NB4 (cell line): ENCODE measurements at regions not wholly inside any gene's neighbourhood (a gene's known extent, or its start where the extent isn't known, plus 50 kb on each side); places are given as distances from the start of the nearest gene placed in this dataset.

Experiments used
- POLR2A ChIP-seq: IDR thresholded peaks from 2 replicates; pipeline ENCODE4 v1.6.1; 2011; ENCODE audit warnings: mild to moderate bottlenecking; ENCODE audit not compliant: insufficient read length; ENCODE audit errors: extremely low read depth
- TF ChIP-seq, protein P1 (sequence below): IDR thresholded peaks from one replicate; pipeline ENCODE4 v1.5.1; 2012; ENCODE audit warnings: low read depth, low read length
- TF ChIP-seq, protein P2 (sequence below): IDR thresholded peaks from 2 replicates; pipeline ENCODE4 v1.6.1; 2011; ENCODE audit warnings: low read depth, low read length

DNA sequence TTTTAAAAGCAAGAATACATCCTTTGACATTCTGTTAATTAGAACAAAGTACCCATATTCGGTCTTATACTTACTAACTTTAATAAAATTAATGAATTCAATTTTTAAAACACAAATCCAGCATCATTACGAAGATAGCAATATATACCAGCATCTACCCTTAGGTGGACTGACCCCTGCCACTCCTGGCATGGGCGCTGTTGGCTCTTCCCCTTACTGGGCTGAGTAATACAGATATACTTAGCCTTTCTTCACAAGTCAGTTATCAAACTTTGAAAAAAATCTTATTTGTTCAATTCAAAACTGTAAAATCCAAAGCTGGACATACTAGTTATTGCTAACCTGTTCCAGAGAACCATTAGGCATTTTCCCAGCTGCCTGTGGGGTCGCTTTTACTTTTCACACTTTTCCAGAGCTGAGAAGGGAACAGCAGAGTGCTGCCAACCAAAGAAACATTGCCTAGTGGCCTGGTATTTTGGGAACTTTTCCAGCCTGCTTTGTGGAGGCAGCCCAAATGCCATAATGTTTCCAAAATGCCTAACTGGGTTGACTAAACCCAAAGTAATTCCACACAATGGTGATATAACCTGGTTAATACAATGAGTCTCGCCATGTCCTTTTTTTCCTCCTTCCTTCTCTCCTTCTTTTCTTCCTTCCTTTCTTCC lies 424.7 kb upstream of the ADGRL2 start:
- TF ChIP-seq, protein P1, sequence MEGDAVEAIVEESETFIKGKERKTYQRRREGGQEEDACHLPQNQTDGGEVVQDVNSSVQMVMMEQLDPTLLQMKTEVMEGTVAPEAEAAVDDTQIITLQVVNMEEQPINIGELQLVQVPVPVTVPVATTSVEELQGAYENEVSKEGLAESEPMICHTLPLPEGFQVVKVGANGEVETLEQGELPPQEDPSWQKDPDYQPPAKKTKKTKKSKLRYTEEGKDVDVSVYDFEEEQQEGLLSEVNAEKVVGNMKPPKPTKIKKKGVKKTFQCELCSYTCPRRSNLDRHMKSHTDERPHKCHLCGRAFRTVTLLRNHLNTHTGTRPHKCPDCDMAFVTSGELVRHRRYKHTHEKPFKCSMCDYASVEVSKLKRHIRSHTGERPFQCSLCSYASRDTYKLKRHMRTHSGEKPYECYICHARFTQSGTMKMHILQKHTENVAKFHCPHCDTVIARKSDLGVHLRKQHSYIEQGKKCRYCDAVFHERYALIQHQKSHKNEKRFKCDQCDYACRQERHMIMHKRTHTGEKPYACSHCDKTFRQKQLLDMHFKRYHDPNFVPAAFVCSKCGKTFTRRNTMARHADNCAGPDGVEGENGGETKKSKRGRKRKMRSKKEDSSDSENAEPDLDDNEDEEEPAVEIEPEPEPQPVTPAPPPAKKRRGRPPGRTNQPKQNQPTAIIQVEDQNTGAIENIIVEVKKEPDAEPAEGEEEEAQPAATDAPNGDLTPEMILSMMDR = no peak
- TF ChIP-seq, protein P2, sequence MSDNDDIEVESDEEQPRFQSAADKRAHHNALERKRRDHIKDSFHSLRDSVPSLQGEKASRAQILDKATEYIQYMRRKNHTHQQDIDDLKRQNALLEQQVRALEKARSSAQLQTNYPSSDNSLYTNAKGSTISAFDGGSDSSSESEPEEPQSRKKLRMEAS = no peak
- TF ChIP-seq POLR2A = no peak
